ENCODE measurements at regions not wholly inside any gene's neighbourhood (a gene's known extent, or its start where the extent isn't known, plus 50 kb on each side); places are given as distances from the start of the nearest gene placed in this dataset.

DNA sequence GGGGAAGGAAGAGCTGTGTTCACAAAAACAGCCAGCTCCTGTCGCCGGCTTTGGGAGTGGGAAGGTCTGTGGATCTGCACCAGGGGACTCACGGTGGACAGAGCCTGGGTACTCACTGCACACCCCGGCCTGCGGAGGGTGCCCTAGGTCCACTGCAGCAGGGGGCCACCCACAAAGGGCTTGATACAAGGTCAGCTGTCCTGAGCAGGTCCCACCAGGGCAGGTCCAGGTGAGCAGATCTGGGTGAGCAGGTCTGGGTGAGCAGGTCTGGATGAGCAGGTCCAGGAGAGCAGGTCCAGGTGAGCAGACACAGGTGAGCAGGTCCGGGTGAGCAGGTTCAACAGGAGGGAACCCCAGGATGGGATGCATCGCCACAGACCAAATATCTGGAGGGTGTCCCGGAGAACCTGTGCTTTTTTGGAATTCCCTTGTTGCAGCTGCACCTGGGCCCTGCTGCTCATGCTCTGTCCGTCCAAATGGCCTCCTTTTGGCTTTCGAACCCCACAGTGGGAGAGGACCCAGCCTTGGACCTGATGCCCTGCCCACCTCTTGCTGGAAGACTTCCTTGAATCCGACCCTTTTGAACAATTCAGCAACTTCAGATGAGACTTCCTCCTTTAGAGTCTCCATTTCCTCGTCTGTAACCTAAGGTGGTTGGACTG, 485.3 kb downstream of the TBC1D22A start:
- no peak for DNase-seq (ENCODE audit: low read depth)

DNA sequence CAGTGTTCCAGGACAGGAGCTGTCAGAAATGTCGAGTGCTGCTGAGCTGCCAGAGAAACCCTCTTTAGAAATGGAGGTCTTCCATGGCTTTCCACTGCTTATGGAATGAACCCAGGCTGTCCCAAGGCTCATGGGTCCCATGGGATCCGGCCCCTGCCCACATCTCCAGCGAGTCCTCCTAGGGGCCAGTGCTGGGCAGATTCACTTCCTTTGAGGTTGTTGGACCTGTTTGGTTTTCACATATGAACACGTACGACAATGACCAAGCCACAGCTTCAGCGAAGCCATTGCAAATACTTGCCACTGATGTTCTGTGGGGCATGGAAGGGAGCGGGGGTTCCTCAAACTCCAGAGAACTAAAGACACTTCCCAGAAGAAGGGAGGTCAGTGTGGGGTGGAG, 483.3 kb downstream of the TBC1D22A start:
- DNase-seq (ENCODE audit: low read depth) = no peak

DNA sequence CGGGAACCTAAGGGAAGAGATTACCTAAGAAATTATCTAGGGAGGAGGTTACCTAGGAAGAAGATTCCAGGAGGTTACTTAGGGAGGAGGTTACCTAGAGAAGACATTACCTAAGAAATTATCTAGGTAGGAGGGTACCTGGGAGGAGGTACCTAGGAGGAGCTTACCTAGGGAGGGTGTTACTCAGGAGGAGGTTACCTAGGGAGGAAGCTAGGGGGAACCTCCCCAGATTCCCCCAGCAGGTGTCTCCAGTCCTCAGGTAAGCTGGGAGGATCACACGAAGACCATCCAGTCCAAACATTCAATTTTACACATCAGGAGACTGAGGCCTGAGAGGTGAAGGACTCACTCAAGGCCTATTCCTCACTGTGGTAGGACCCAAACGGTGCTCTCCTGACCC, 482.8 kb downstream of the TBC1D22A start:
- no peak for DNase-seq (ENCODE audit: low read depth)

DNA sequence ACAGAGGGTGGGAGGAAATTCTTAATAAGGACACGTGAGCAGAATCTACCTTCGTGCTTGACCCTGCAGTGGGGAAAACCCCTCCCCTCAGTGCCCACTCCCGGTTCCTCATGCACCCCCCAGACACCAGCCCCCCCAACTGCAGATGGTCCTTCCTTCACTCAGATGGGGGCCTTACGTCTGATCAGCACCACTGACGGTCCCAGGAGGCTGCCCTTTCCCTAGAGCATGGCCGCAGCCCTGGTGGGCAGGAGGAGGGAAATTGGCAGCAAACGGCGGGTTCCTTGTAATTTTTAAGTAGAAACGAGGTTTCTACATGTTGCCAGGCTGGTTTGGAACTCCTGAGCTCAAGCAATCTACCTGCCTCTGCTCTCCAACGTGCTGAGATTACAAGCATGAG, 477.7 kb downstream of the TBC1D22A start:
- no peak for DNase-seq (ENCODE audit: low read depth)

DNA sequence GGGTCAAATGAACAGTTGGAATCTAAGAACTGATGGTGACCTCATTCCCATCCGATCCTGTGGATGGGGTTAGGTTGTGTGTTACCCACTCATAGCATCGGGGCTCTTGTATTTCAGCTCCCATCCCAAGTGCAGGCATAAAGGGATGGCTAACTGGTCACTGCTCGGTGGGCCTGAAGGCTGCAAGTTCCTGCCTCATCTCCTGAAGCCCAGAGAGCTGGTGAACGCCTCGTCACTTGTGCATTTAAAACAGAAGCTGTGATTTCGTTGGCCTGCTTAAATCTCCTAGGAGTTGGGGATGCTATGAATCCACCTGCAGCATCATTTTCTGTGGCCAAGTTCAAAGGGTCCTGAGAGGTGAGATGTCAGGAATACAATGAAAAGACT, 477.0 kb downstream of the TBC1D22A start:
- DNase-seq (ENCODE audit: low read depth) = no peak

DNA sequence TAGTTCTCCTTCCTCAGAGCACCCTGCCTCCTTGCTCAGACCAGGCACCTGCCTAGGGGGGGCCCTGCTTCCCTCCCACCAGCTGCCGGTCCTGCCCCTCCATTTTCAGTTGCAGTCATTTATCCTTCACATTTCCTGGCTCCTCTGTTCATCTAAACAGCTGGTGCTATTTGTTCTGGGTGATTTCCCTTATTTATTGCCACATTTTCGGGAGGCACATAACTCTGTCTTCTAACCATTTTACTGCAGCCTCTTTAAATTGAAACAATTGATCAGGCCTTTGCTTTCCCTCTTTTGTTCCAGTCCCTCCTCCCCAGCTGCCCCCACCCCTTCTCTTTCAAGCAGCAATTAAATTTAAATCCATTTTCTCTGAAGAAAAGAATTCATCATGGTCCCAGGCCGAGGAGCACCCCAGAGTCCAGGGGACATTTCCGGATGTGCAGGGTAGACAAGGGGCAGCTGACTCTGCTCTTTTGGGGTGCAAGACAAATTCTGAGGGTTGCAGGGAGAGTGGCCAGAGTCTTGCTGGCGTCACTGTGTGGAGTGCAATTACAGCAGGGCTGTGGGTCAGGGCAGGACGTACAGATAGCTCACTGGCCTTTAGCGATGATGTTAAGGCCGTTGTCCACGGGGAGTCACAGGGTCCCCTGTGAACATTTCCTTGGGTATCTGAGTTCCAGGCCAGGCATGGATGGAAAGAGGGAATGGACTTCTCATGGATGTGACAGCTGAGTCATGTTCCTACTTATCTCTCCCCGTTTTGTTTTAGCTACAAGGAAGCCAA, 476.4 kb downstream of the TBC1D22A start:
- DNase-seq (ENCODE audit: low read depth) = no peak

DNA sequence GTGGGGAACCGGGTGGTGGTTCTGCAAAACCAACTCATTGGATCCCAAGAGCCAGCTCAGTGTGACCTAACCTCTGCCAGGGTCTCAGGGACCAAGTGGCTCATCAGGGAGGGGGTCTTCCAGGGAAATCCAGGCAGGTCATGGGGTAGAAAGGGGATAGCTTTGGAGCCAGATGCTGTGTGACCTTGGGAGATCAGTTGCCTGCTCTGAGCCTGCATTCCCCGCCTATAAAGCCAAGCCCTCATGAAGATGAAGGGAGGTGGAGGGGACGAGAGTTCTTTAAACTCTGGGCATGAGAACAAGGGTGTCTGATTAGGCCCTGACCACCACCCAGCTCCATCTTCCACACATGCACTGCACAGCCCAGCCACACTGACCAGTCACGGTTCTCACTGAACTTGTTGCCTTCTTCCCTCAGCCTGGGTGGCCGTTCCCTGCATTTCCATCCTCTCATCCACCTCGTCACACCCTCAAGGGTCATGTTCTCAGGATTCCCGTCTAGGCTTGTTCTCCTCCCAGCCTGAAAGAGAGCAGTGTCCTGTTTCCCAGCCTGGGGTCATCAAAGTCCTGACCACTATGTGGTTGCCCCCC, 475.5 kb downstream of the TBC1D22A start:
- DNase-seq (ENCODE audit: low read depth) = no peak

DNA sequence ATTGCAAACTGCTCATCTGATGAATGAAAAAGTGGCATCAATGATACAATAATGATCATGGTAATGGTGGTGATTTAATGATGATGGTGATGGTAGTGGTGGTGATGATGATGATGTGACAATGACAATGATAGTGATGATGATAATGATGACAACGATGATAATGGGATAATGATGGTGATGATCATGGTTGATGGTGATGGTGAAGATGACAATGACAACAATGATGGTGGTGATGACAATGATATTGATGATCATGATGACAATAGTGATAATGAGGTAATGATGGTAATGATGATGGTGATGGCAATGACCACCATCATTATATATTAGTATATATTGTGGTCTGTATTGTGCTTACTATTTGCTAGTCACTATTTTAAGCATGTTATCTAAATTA, 474.3 kb downstream of the TBC1D22A start:
- DNase-seq (ENCODE audit: low read depth) = no peak

DNA sequence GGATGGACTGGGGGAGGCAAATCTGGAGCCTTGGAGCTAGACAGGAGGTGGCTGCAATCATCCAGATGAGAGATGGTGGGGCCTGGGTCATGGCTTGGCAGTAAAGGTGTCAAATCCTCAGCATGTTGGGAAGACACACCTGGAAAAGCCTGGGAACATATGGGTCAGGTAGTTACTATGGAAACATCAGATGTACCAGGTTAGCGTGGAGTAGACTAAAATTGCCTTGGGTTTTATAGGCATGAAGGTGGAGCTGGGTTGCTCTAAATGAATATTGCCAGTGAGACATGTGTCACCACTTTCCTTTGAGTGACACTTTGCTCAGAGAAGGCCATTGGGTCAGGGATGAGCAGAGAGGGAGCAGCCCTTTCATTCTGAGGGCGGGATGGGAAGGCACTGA, 473.7 kb downstream of the TBC1D22A start:
- no peak for DNase-seq (ENCODE audit: low read depth)

DNA sequence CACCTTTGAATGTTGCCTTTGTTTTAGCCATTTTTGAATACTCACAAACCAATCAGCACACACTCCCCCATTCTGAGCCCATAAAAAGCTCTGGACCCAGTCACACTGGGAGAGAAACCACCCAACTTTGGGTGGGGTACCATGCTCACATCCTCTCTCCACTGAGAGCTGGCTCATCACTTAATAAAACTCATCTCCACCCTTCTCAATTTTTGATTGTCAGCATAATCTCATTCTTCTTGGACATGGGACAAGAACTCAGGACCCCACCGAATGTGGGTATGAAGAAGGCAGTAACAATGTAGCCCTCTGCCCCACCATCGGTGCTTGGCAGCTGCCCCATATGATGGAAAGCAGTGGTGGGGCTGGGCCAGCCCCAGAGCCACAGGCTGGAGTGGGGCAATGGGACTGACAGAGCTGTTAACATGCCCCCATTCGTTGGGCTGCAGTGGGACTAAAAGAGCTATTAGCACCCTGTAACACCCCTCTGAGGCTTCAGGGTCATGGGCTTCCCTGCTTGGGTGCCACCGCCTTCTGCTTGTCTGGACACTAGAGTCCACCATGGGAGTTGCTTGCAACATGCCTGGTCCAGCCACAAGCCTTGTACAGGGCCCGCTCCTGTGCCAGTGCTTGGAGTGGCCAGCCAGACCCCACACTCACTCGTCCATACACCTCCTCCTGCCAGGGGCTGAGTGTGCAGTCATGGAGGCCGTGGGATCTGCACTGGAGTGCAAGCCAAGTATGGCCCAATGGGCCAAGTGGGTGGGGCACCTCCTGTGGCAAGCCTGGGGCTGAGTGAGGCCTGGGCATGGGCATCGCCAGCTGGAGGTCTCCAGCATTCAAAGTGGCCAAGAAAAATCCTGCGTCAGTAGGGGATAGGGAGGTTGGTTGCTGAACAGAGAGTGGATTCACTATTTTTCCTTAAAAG, 471.1 kb downstream of the TBC1D22A start:
- DNase-seq (ENCODE audit: low read depth) = no peak

DNA sequence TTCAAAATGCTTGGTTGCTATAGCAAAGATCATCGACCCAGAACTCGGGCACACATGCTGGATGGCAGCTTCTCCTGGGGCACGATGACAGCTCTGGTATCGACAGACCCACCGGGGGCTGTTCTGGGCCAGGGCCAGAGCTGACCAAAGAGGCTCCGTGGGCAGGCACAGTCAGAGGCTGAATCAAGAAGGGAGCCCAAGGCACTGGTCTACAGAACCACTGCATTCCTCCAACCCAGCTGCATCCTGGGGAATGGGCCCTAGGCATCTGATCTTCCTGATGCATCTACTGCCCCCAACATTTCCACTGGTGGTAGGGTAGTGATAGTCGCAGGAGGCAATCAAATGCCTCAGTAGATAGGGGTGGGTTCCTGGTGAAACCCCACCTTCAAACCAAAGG, 470.3 kb downstream of the TBC1D22A start:
- no peak for DNase-seq (ENCODE audit: low read depth)

DNA sequence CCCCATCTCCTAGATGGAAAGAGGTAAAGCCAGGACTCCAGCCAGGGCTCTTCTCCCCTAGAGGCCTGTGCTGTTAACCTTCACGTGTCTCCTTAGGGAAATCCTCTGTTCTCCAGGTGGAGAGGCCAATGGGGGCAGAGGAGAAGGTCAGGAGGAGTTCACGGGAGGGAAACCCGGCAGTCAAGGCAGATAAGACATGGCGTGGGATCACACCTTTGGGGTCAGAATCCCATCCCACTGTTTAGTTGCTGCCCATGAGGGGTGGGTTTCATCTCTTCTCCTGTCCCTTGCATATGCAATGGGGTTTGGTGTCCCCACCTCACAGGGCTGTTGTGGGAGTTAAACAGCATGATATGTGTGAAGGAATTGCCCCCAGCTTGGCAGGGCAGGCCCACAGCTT, 469.7 kb downstream of the TBC1D22A start:
- no peak for DNase-seq (ENCODE audit: low read depth)

DNA sequence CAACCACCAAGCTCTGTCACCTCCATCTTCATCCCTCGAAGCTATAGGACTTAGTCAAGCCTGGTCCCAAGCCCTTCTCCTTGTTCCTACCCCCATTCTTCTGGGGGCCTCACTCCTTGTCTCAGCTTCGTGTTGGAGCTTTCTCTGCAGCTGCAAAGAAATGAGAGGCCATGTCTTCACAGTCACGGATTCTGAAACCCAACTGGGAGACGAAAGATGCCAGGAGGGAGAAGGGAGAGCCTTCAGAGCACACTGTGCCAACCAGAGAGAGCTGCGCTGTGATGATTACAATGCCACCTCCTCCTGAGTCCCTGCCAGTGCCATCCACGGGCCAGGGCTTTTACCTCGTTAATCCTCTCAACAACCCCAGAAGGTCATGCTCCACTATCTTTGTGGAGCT, 469.3 kb downstream of the TBC1D22A start:
- DNase-seq (ENCODE audit: low read depth) = no peak

DNA sequence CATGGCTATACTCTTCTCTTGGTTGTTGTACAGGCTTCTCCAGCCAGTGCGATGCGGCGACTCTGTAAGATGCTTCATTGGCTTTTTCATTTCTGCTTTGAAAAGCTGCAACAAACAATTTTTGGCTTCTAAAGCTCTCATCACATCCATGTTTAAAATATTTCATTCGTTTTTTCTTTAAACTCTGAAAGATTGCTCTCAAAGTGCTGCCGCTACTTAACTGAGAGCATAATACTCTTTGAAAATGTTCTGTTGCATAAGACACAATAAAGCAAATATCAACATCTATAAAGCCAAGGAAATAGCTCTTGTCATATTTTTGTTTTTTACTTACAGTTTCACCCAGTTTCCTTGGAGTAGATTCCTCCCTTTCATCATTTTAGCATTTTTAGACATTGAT, 468.3 kb downstream of the TBC1D22A start:
- DNase-seq (ENCODE audit: low read depth) = no peak

DNA sequence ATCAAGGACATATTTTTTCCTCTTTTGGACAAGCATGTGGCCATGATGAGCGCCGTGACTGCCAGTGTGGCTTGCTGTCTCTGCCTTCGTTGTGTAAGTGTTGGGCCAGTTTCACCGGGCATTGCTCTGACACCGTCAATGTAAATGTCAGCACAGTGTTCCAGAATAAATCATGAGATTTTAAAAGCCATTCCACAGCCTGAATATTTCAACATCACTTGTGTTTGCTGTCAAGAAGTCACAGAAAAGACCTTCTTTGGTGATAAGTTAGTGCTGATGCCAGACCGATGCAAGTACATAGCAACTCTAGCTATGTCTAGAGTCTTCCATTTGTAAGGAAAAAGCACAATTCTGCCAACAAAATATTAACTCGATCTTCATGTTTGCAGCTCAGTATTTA, 467.8 kb downstream of the TBC1D22A start:
- no peak for DNase-seq (ENCODE audit: low read depth)

DNA sequence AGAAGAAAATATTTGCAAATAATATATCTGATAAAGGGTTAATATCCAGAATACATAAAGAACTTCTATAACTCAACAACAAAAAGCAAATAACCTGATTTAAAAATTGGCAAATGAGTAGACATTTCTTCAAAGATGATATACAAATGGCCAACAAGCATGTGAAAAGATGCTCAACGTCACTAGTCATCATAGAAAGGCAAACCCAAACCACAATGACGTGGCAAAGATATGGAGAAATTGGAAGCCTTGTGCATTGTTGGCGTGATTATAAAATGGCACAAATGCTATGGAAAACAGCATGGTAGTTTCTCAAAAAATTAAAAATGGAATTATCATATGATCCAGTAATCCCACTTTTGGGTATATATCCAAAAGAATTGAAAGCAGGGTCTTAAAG, 466.3 kb downstream of the TBC1D22A start:
- DNase-seq (ENCODE audit: low read depth) = no peak

DNA sequence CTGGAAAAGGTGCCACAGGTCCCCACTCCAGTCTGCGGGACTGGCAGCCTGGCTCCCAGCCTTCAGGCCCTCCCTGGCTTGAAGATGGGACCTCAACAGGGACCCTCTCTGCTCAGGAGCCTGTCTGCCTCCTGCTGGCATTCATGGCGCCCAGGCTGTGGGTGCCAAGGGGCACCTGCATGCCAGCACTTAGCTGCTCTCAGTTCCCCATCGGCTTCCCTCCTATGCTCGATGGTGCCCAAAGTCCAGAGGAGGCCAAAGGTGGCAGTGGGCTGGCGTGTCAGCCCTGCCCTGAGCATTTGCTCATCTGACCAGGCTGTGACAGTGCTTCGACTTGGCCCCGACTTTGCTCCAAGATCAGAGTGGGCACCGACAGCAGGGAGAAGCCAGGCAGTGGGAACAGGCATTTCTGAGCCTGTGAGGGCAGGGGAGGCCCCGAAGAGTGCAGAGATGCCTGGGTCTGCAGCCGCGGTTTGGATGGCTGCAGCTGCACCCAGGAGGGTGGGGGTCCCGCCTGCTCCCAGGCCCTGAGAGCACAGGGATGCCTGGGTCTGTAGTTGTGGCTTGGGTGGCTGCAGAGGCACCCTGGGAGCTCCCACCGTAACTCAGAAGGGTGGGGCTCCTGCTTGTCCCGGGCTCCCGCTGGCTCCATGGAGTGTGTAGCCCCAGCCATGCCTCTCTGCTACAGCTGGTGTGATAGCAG, 463.6 kb downstream of the TBC1D22A start:
- no peak for DNase-seq (ENCODE audit: low read depth)

DNA sequence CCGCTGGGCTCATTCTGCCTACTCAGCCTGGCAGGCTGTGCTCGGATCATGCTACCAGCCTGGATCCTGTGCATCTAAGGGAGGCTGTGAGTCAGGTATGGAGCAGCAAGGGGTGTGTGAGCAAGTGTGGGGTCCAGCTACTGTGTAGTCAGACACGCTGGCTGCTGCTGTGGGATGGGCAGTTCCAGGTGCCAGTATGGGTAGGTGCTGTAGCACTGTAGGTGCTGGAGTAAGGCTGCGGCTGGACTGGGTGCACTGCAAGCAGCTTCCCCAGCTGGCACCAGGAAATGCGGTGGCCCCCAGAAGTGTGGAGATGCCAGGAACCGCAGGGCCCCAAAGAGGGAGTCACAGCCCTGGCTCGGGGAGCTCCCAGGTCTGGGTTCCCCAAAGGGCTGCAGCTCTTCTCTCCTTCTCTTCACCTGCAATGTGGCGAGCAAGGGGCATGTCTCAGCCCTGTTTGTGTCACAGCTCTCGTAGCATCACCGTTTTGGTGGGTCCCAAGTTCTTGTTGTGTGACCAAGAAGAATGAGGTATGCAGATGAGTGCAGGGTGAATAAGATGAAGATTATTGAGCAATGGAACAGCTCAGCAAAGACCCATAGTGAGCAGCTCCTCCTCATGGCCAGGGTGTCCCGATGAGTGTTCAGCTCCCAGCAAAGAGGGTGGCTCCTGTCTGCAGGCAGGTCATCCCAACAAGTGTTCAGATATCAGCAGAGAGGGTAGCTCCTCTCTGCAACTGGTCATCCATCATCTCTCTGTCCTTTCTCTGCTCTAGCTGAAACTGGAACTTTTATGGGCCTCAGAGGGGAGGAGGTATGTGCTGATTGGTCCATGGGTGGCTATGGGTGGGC, 462.9 kb downstream of the TBC1D22A start:
- DNase-seq (ENCODE audit: low read depth) = no peak

Measured in HS-5 (cell line).